AG08395 (cell line): ENCODE measurements at regions not wholly inside any gene's neighbourhood (a gene's known extent, or its start where the extent isn't known, plus 50 kb on each side); places are given as distances from the start of the nearest gene placed in this dataset.

ENCODE experiments used
- DNase-seq: peaks from one replicate; pipeline ENCODE4 v3.0.0; 2012; ENCODE audit warnings: mixed read lengths, low spot score

GRCh38 chr1:82880506-82880905, 1079.8 kb downstream of the ADGRL2 start:
- no peak for DNase-seq

- no peak for DNase-seq
Observed at GRCh38 chr1:82879701-82880305, 1079.1 kb downstream of the ADGRL2 start.

- no peak for DNase-seq
Observed at GRCh38 chr1:82875170-82875569, 1074.4 kb downstream of the ADGRL2 start.

- no peak for DNase-seq
Observed at GRCh38 chr1:82874041-82874440, 1073.3 kb downstream of the ADGRL2 start.

GRCh38 chr1:82870332-82870731, 1069.6 kb downstream of the ADGRL2 start:
- DNase-seq = no peak

GRCh38 chr1:82867781-82868180, 1067.0 kb downstream of the ADGRL2 start:
- peak; percentile 6 for DNase-seq

- no peak for DNase-seq
Observed at GRCh38 chr1:82861749-82862148, 1061.0 kb downstream of the ADGRL2 start.

- DNase-seq = no peak
Observed at GRCh38 chr1:82858031-82858430, 1057.3 kb downstream of the ADGRL2 start.

- DNase-seq = no peak
Observed at GRCh38 chr1:82849460-82849859, 1048.7 kb downstream of the ADGRL2 start.

- DNase-seq = no peak
Observed at GRCh38 chr1:82848043-82848442, 1047.3 kb downstream of the ADGRL2 start.

- no peak for DNase-seq
Observed at GRCh38 chr1:82845866-82846265, 1045.1 kb downstream of the ADGRL2 start.

- no peak for DNase-seq
Observed at GRCh38 chr1:82844911-82845827, 1044.4 kb downstream of the ADGRL2 start.

GRCh38 chr1:82844447-82844846, 1043.7 kb downstream of the ADGRL2 start:
- no peak for DNase-seq

GRCh38 chr1:82843876-82844275, 1043.1 kb downstream of the ADGRL2 start:
- no peak for DNase-seq

- DNase-seq = no peak
Observed at GRCh38 chr1:82840192-82840591, 1039.5 kb downstream of the ADGRL2 start.

GRCh38 chr1:82837766-82838465, 1037.2 kb downstream of the ADGRL2 start:
- DNase-seq = peak; percentile 56

- peak; percentile 11 for DNase-seq
Observed at GRCh38 chr1:82836973-82837680, 1036.4 kb downstream of the ADGRL2 start.

GRCh38 chr1:82836213-82836972, 1035.7 kb downstream of the ADGRL2 start:
- DNase-seq = no peak

- no peak for DNase-seq
Observed at GRCh38 chr1:82830690-82831380, 1030.1 kb downstream of the ADGRL2 start.

GRCh38 chr1:82829527-82829926, 1028.8 kb downstream of the ADGRL2 start:
- DNase-seq = no peak

GRCh38 chr1:82823876-82824275, 1023.1 kb downstream of the ADGRL2 start:
- DNase-seq = no peak
